Panc1 (cell line): ENCODE measurements at regions not wholly inside any gene's neighbourhood (a gene's known extent, or its start where the extent isn't known, plus 50 kb on each side); places are given as distances from the start of the nearest gene placed in this dataset.

Source experiments
- ATAC-seq: fragments of 200-7000 bp; cut with Tn5 transposase; 2 replicates; pipeline ENCODE4 v1.9.1; 2020; ENCODE audit warnings: mild to moderate bottlenecking, moderate library complexity
- BruUV-seq: library from RNA; stranded (reverse); fragments of 400-500 nt; replicated peaks from 2 replicates; lab custom pipeline; 2021; lab: Mats Ljungman, UMichigan
- CTCF ChIA-PET: fragments of 300-600 bp; sonication (Branson Sonifier 250); formaldehyde crosslinking; loops from one replicate; lab custom pipeline; 2022; ENCODE audit warnings: antibody characterized with exemption; lab: Charles Lee
- POLR2A ChIA-PET: fragments of 300-600 bp; sonication (Branson Sonifier 250); formaldehyde crosslinking; loops from one replicate; lab custom pipeline; 2022; ENCODE audit warnings: antibody characterized with exemption; lab: Charles Lee
- DNase-seq: peaks from one replicate; pipeline ENCODE4 v3.0.0-alpha.2; 2010; ENCODE audit warnings: low read depth, low spot score
- H3K27ac ChIP-seq: 2 replicates; pipeline ENCODE4 v1.5.1; 2011; ENCODE audit warnings: mild to moderate bottlenecking, low read length, inconsistent platforms
- H3K27me3 ChIP-seq: fragments of 200-500 bp; sonication (Bioruptor generic); 2 replicates; pipeline ENCODE4 v1.6.0; 2014; ENCODE audit warnings: low read length, inconsistent platforms; ENCODE audit not compliant: control insufficient read depth, insufficient read depth
- H3K36me3 ChIP-seq: fragments of 200-500 bp; sonication (Bioruptor generic); 2 replicates; pipeline ENCODE4 v1.5.1; 2014; ENCODE audit warnings: inconsistent platforms, mild to moderate bottlenecking, low read length, moderate library complexity; ENCODE audit not compliant: control insufficient read depth, insufficient read depth
- H3K4me1 ChIP-seq: 2 replicates; pipeline ENCODE4 v1.5.1; 2011; ENCODE audit warnings: inconsistent platforms, mild to moderate bottlenecking, low read length, moderate library complexity; ENCODE audit not compliant: control insufficient read depth, insufficient read depth
- H3K4me3 ChIP-seq, 2 experiments: 2 replicates each; pipeline ENCODE4 v1.5.1; 2011 to 2012; ENCODE audit warnings: low read depth in 2 of 2, low read length in 2 of 2, mild to moderate bottlenecking in 2 of 2, inconsistent platforms in 1 of 2, moderate library complexity in 1 of 2
- H3K9me3 ChIP-seq: fragments of 200-500 bp; sonication (Bioruptor generic); 2 replicates; pipeline ENCODE4 v1.5.1; 2014; ENCODE audit warnings: low read depth, mild to moderate bottlenecking, inconsistent platforms, low read length, moderate library complexity; ENCODE audit not compliant: control insufficient read depth, insufficient read depth
- CTCF ChIP-seq: fragments of 450-650 bp; IDR thresholded peaks from 2 replicates; pipeline ENCODE4 v1.5.1; 2017; ENCODE audit warnings: mild to moderate bottlenecking
- POLR2AphosphoS5 ChIP-seq: IDR thresholded peaks from 2 replicates; pipeline ENCODE4 v1.6.1; 2012; ENCODE audit warnings: mild to moderate bottlenecking, low read depth, low read length, moderate library complexity
- SIN3A ChIP-seq: IDR thresholded peaks from 2 replicates; pipeline ENCODE4 v1.6.1; 2012; ENCODE audit warnings: low read depth, mild to moderate bottlenecking, low read length, moderate library complexity, borderline replicate concordance; ENCODE audit not compliant: insufficient read depth
- TCF7L2 ChIP-seq: IDR thresholded peaks from 2 replicates; pipeline ENCODE4 v1.6.1; 2011; ENCODE audit warnings: mild to moderate bottlenecking, low read depth, low read length, inconsistent platforms
- in situ Hi-C: cut with HindIII; loops from 2 replicates; pipeline ENCODE4 v1.10.0; 2016; ENCODE audit warnings: low sequenced_read_pairs, low pct_unique_long_range_greater_than_20kb
- intact Hi-C: fragments of 100-400 bp; cut with micrococcal nuclease; formaldehyde crosslinking; loops from one replicate; pipeline ENCODE4 v1.10.0; 2022; ENCODE audit not compliant: unreplicated experiment
- TF ChIP-seq, protein P1 (sequence below), 2 experiments: IDR thresholded peaks; 2 replicates each; pipeline ENCODE4 v1.6.1; 2011 to 2012; ENCODE audit warnings: low read depth in 2 of 2, control low read depth in 1 of 2, low read length in 1 of 2, mild to moderate bottlenecking in 1 of 2, moderate library complexity in 1 of 2; ENCODE audit not compliant: insufficient read depth in 1 of 2

GRCh38 chr11:70663815-70664214, 265.5 kb downstream of the CTTN start:
- no peak overlapping the region for H3K4me3 ChIP-seq
- TF ChIP-seq SIN3A, result no peak
- no peak for TF ChIP-seq CTCF
- TF ChIP-seq, protein P1, sequence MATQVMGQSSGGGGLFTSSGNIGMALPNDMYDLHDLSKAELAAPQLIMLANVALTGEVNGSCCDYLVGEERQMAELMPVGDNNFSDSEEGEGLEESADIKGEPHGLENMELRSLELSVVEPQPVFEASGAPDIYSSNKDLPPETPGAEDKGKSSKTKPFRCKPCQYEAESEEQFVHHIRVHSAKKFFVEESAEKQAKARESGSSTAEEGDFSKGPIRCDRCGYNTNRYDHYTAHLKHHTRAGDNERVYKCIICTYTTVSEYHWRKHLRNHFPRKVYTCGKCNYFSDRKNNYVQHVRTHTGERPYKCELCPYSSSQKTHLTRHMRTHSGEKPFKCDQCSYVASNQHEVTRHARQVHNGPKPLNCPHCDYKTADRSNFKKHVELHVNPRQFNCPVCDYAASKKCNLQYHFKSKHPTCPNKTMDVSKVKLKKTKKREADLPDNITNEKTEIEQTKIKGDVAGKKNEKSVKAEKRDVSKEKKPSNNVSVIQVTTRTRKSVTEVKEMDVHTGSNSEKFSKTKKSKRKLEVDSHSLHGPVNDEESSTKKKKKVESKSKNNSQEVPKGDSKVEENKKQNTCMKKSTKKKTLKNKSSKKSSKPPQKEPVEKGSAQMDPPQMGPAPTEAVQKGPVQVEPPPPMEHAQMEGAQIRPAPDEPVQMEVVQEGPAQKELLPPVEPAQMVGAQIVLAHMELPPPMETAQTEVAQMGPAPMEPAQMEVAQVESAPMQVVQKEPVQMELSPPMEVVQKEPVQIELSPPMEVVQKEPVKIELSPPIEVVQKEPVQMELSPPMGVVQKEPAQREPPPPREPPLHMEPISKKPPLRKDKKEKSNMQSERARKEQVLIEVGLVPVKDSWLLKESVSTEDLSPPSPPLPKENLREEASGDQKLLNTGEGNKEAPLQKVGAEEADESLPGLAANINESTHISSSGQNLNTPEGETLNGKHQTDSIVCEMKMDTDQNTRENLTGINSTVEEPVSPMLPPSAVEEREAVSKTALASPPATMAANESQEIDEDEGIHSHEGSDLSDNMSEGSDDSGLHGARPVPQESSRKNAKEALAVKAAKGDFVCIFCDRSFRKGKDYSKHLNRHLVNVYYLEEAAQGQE (IDR thresholded peaks at IDR 0.05; ENCODE audit: insufficient read depth in 1 of 2, low read depth in 2 of 2, low read length in 1 of 2), result no peak
- no peak for TF ChIP-seq TCF7L2
- TF ChIP-seq POLR2AphosphoS5, result no peak
- ChIA-PET CTCF (no interaction called here), POLR2A (no interaction called here)
- intact Hi-C loops (no loop called here), in situ Hi-C loops (no loop called here)
- H3K4me1 ChIP-seq, result no peaks in the 10 kb centered on the region
- no peaks in the 10 kb centered on the region for H3K9me3 ChIP-seq
- H3K36me3 ChIP-seq, result no peaks in the 10 kb centered on the region
- no TSS peak for BruUV-seq
- no peak for ATAC-seq
- no peak overlapping the region for H3K27ac ChIP-seq
- no peak for DNase-seq
- H3K27me3 ChIP-seq, result no peaks in the 10 kb centered on the region

- no TSS peak for BruUV-seq
- DNase-seq (no peak), ATAC-seq (no peak)
- no peak overlapping the region for H3K27ac ChIP-seq
- intact Hi-C loops (no loop called here), in situ Hi-C loops (no loop called here)
- no peaks in the 10 kb centered on the region for H3K36me3 ChIP-seq
- POLR2A ChIA-PET, result no interaction called here
- no peaks in the 10 kb centered on the region for H3K4me1 ChIP-seq
- H3K27me3 ChIP-seq, result no peaks in the 10 kb centered on the region
- H3K4me3 ChIP-seq, result no peak overlapping the region
- no peak for TF ChIP-seq SIN3A
- TF ChIP-seq, protein P1 (IDR thresholded peaks at IDR 0.05; ENCODE audit: insufficient read depth in 1 of 2, low read depth in 2 of 2, low read length in 1 of 2), result no peak
- TF ChIP-seq CTCF, result no peak
- no peak for TF ChIP-seq POLR2AphosphoS5
- no peak for TF ChIP-seq TCF7L2
- H3K9me3 ChIP-seq, result no peaks in the 10 kb centered on the region
- CTCF ChIA-PET, result no interaction called here
Measured at GRCh38 chr11:70666311-70666710, 268.0 kb downstream of the CTTN start.
